22Rv1 (cell line): ENCODE measurements at regions not wholly inside any gene's neighbourhood (a gene's known extent, or its start where the extent isn't known, plus 50 kb on each side); places are given as distances from the start of the nearest gene placed in this dataset.

Source experiments
- H3K27ac ChIP-seq: fragments of 450-650 bp; 2 replicates; pipeline ENCODE4 v1.5.1; 2017
- ZFX ChIP-seq: fragments of 450-650 bp; IDR thresholded peaks from 2 replicates; pipeline ENCODE4 v1.6.1; 2017; ENCODE audit warnings: antibody characterized with exemption, borderline replicate concordance
- TF ChIP-seq, protein P1 (sequence below): fragments of 450-650 bp; IDR thresholded peaks from 2 replicates; pipeline ENCODE4 v1.5.1; 2017; ENCODE audit warnings: mild to moderate bottlenecking

DNA sequence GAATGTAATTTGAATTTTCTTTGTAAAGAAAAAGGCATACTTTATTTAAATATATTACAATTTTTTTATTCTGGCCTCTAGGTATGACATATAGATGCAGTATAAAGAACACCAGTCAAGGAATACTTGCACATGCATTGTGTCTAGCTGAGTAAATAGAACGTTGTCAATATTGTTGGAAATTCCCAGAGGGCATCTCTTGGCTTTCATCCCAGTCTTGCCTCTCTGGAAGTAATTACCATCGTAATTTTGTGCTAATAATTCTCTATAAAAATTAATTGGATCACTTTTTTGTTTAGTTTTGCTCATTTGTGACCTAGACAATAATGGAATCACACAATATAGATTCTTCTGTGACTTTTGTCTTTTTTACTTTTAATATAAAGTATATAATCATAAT lies 1052.3 kb upstream of the CELF2 start:
- H3K27ac ChIP-seq, result no peak overlapping the region
- TF ChIP-seq, protein P1, sequence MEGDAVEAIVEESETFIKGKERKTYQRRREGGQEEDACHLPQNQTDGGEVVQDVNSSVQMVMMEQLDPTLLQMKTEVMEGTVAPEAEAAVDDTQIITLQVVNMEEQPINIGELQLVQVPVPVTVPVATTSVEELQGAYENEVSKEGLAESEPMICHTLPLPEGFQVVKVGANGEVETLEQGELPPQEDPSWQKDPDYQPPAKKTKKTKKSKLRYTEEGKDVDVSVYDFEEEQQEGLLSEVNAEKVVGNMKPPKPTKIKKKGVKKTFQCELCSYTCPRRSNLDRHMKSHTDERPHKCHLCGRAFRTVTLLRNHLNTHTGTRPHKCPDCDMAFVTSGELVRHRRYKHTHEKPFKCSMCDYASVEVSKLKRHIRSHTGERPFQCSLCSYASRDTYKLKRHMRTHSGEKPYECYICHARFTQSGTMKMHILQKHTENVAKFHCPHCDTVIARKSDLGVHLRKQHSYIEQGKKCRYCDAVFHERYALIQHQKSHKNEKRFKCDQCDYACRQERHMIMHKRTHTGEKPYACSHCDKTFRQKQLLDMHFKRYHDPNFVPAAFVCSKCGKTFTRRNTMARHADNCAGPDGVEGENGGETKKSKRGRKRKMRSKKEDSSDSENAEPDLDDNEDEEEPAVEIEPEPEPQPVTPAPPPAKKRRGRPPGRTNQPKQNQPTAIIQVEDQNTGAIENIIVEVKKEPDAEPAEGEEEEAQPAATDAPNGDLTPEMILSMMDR, result no peak
- no peak for TF ChIP-seq ZFX

DNA sequence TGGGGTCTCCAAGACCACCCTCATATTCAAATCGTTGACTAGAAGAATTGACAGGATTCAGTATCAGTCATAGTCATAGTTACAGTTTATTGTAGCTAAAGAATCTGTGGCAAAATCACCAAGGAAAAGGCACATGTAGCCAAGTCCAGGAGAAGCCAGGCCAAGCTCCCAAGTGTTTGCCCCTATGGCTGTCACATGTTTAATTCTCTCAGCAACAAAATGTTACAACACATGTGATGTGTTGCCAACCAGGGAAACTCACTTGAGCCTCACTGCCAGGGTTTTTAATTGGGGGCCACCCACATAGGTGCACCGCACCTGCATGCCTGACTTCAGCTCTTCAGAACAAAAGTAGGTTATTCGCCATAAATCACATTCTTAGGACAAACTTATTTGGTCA lies 1030.9 kb upstream of the CELF2 start:
- TF ChIP-seq, protein P1, result no peak
- no peak for TF ChIP-seq ZFX
- no peak overlapping the region for H3K27ac ChIP-seq

DNA sequence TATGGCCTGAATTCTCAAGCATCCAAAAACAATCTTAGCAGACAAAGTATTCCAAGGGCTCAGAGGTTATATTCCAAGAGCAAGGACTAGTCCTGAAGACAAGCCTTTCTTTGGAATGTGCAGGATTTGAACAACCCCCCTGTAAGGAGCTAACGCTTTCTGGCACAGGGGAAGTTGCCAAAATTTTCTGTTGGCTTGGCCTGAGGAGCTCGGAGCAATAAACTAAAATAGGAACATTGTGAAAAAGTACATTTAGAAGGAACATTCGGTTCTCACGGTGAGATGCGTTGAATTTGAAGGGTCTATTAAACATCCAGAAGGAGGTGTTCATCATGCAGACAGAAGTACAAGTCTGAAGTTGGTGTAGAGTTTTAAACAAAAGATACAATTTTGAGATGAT lies 1030.5 kb upstream of the CELF2 start:
- H3K27ac ChIP-seq, result no peak overlapping the region
- TF ChIP-seq ZFX, result no peak
- TF ChIP-seq, protein P1, result no peak

DNA sequence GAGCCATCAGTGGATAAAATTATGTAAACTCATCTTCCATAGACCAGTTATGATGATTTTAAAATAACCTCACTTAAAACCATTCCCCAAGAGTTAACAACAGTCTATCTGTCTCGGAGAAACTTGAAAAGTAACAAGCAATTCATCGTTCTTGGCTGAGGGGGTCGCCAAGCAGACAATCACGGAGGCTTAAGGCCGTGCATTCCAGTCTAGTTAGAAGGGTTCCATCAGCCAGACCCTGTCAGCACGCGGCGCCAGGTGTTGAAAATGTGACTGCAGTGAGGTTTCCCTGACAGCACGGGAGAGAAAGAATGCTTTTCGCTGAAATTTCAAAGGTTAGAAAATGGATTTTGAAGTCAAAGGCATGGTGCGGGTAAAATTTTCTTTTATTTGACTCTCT lies 1025.0 kb upstream of the CELF2 start:
- no peak overlapping the region for H3K27ac ChIP-seq
- TF ChIP-seq, protein P1, result no peak
- TF ChIP-seq ZFX, result no peak

DNA sequence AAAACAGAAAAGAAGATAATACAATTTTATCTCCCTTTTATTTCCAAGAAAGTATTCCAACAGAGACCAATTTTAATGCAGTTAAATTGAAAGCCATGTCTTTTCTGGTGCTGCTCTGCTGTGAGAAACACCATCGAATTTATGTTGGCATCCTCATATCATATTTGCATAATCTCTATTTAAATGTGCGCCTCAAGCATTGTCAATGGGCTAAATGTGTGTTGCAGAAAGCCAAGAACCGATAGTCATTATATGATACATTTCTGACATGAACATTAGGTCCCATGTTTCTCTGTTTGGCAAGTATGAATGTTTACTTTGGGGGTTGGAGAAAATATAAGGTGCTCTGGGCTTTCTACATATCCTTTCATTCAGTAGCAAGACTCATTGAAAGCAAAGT lies 1023.5 kb upstream of the CELF2 start:
- no peak overlapping the region for H3K27ac ChIP-seq
- TF ChIP-seq, protein P1, result no peak
- TF ChIP-seq ZFX, result no peak

DNA sequence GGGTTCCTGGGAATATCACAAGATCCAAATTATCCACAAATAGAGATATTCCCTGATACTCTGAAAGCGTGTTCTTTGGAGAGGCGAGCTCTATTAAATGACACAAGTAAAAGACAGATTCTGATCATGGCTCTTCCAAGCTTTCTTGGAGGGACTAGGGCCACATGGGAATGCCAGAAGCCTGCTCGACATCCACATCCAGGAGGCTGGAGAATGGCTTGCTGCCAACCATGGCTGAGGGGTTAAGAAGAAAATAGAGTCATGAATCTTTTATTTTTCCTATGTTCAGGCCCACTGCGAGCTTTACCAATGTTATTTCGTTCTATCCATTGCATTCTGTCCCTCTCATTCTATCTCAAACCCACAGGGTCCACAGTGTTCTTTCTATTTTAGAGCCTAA lies 1018.0 kb upstream of the CELF2 start:
- no peak overlapping the region for H3K27ac ChIP-seq
- TF ChIP-seq, protein P1, result no peak
- no peak for TF ChIP-seq ZFX

DNA sequence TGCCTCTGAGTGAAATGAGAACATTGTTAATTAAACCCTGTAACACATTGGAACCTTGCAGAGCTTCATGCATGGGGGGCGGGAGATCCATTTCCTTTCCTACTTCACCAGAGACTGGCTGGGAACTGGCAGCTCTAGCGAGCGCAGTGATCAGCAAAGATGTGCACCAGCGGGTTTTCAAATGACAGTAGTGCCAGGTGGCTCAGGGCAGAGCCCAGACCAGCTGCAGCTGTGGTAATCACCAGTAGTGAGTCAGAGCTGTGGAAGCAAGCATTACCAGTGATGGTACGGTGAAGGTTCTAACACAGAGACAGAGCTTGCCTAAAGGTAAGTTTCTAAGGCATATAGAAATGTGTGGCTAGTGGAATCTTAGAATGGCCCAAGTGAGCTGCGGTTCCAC lies 1009.7 kb upstream of the CELF2 start:
- TF ChIP-seq, protein P1, result no peak
- TF ChIP-seq ZFX, result no peak
- H3K27ac ChIP-seq, result no peak overlapping the region
